Caco-2 (cell line): ENCODE measurements at regions not wholly inside any gene's neighbourhood (a gene's known extent, or its start where the extent isn't known, plus 50 kb on each side); places are given as distances from the start of the nearest gene placed in this dataset.

ENCODE experiments used
- BruUV-seq: library from RNA; stranded (reverse); fragments of 400-500 nt; replicated peaks from 2 replicates; lab custom pipeline; 2021; lab: Mats Ljungman, UMichigan
- CTCF ChIA-PET: fragments of 300-600 bp; sonication (Branson Sonifier 250); formaldehyde crosslinking; loops from one replicate; lab custom pipeline; 2022; ENCODE audit warnings: antibody characterized with exemption; lab: Charles Lee
- POLR2A ChIA-PET: fragments of 300-600 bp; sonication (Branson Sonifier 250); formaldehyde crosslinking; loops from one replicate; lab custom pipeline; 2022; ENCODE audit warnings: antibody characterized with exemption; lab: Charles Lee
- DNase-seq, 2 experiments: peaks; one replicate each; pipeline versions ENCODE4 v3.0.0 to v3.0.0-alpha.2; 2020 to 2022
- H3K27me3 ChIP-seq: replicated peaks from 2 replicates; pipeline ENCODE4 v1.6.0; 2011; ENCODE audit warnings: low read length; ENCODE audit not compliant: control insufficient read depth, insufficient read depth
- H3K36me3 ChIP-seq: 2 replicates; pipeline ENCODE4 v1.5.1; 2011; ENCODE audit warnings: low read length; ENCODE audit not compliant: control insufficient read depth, insufficient read depth
- H3K4me1 ChIP-seq: fragments of 250-450 bp; sonication (Bioruptor Pico); 2 replicates; pipeline ENCODE4 v1.5.1; 2020; ENCODE audit warnings: mild to moderate bottlenecking
- H3K4me3 ChIP-seq: 2 replicates; pipeline ENCODE4 v1.5.1; 2011; ENCODE audit warnings: low read depth, mild to moderate bottlenecking, control low read depth, low read length
- H3K9me3 ChIP-seq: fragments of 250-450 bp; sonication (Bioruptor Pico); 2 replicates; pipeline ENCODE4 v1.5.1; 2020; ENCODE audit warnings: mild to moderate bottlenecking, moderate library complexity
- H3K27ac Mint-ChIP-seq: one replicate; pipeline ENCODE4 v1.8.0; 2022; ENCODE audit warnings: mixed read lengths; ENCODE audit not compliant: unreplicated experiment
- H3K27me3 Mint-ChIP-seq: one replicate; pipeline ENCODE4 v1.8.0; 2022; ENCODE audit warnings: mixed read lengths; ENCODE audit not compliant: insufficient read depth, unreplicated experiment
- H3K36me3 Mint-ChIP-seq: one replicate; pipeline ENCODE4 v1.8.0; 2022; ENCODE audit warnings: mild to moderate bottlenecking, mixed read lengths; ENCODE audit not compliant: insufficient read depth, unreplicated experiment
- H3K4me1 Mint-ChIP-seq: one replicate; pipeline ENCODE4 v1.8.0; 2022; ENCODE audit warnings: low read depth, mixed read lengths; ENCODE audit not compliant: unreplicated experiment
- H3K4me3 Mint-ChIP-seq: one replicate; pipeline ENCODE4 v1.8.0; 2022; ENCODE audit warnings: mild to moderate bottlenecking, moderate library complexity, mixed read lengths; ENCODE audit not compliant: unreplicated experiment
- H3K9me3 Mint-ChIP-seq: one replicate; pipeline ENCODE4 v1.8.0; 2022; ENCODE audit warnings: mixed read lengths; ENCODE audit not compliant: unreplicated experiment
- CTCF ChIP-seq, 2 experiments: fragments of 200-600 bp in 1 of 2; IDR thresholded peaks; 1 replicate in 1 of 2; 2 replicates in 1 of 2; pipeline versions ENCODE4 v1.5.1 to v1.8.0; 2011 to 2022; ENCODE audit warnings: antibody characterized with exemption in 1 of 2, control low read depth in 1 of 2, inconsistent platforms in 1 of 2, low read depth in 1 of 2, low read length in 1 of 2, mild to moderate bottlenecking in 1 of 2, moderate library complexity in 1 of 2; ENCODE audit not compliant: insufficient read depth in 1 of 2, severe bottlenecking in 1 of 2, unreplicated experiment in 1 of 2
- intact Hi-C: fragments of 100-400 bp; cut with micrococcal nuclease; formaldehyde crosslinking; loops from one replicate; pipeline ENCODE4 v1.10.0; 2022; ENCODE audit not compliant: unreplicated experiment

- Histone ChIP-seq H3K4me3 (no peak overlapping the region), H3K27me3 (no peaks in the 10 kb centered on the region), H3K9me3 (no peaks in the 10 kb centered on the region), H3K36me3 (no peaks in the 10 kb centered on the region), H3K4me1 (no peaks in the 10 kb centered on the region)
- BruUV-seq = no TSS peak
- H3K4me1 Mint-ChIP-seq = no peaks in the 10 kb centered on the region
- no peak overlapping the region for H3K4me3 Mint-ChIP-seq
- POLR2A ChIA-PET = no interaction called here
- H3K9me3 Mint-ChIP-seq = no peaks in the 10 kb centered on the region
- no peak for DNase-seq
- H3K27me3 Mint-ChIP-seq = no peaks in the 10 kb centered on the region
- CTCF ChIA-PET = interaction anchor here (0.9 kb wide), 1 partner anchor 59 kb away, joined by 3 read pairs; no protein-coding TSS in a partner anchor
- no peak overlapping the region for H3K27ac Mint-ChIP-seq
- intact Hi-C loops = no loop called here
- TF ChIP-seq CTCF (IDR thresholded peaks at IDR 0.05; ENCODE audit: insufficient read depth in 1 of 2, low read depth in 1 of 2, low read length in 1 of 2, severe bottlenecking in 1 of 2, unreplicated experiment in 1 of 2) = no peak
- H3K36me3 Mint-ChIP-seq = no peaks in the 10 kb centered on the region
Measured at GRCh38 chr16:27698746-27699145, 148.8 kb downstream of the KATNIP start.

GRCh38 chr16:27699540-27699939 lies 149.6 kb downstream of the KATNIP start:
- H3K4me1 ChIP-seq = no peaks in the 10 kb centered on the region
- H3K9me3 ChIP-seq = no peaks in the 10 kb centered on the region
- no peaks in the 10 kb centered on the region for H3K27me3 ChIP-seq
- no peaks in the 10 kb centered on the region for H3K27me3 Mint-ChIP-seq
- no peak for TF ChIP-seq CTCF (IDR thresholded peaks at IDR 0.05; ENCODE audit: insufficient read depth in 1 of 2, low read depth in 1 of 2, low read length in 1 of 2, severe bottlenecking in 1 of 2, unreplicated experiment in 1 of 2)
- H3K4me3 ChIP-seq = no peak overlapping the region
- no peak overlapping the region for H3K27ac Mint-ChIP-seq
- DNase-seq = no peak
- ChIA-PET CTCF (no interaction called here), POLR2A (no interaction called here)
- H3K9me3 Mint-ChIP-seq = no peaks in the 10 kb centered on the region
- H3K4me3 Mint-ChIP-seq = no peak overlapping the region
- no peaks in the 10 kb centered on the region for H3K36me3 Mint-ChIP-seq
- intact Hi-C loops = no loop called here
- no peaks in the 10 kb centered on the region for H3K36me3 ChIP-seq
- H3K4me1 Mint-ChIP-seq = no peaks in the 10 kb centered on the region
- BruUV-seq = no TSS peak

DNA sequence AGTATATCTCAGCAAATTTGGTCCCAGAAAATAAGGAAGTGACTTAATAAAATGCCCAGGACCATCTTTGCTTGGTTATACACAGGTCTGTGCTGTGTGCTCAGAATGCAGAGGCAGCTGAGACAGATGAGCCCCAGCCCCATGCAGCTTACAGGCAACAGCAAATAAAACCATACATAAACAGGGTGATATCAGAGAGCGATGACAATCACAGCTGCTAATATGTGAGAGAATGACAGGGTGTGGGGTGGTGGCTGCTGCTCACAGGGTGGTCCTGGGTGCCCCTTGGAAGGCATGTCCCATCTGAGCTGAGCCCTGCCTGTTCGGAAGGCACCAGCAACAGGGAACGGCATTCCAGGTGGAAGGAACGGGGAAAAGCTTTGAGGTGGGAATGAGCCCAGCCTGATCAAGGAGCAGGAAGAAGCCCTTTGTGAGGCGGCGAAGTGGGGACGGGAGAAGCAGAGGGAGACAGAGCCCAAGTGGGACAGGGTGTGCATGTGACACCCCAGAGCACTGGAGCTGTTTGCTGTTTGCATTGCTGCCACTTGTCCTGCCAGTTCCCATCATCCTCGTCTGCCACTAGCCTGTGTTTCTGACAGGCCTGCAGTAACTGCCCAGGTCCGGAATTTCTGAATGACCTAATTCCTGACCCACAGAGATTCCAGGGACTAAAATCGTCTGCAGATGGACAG lies 150.5 kb downstream of the KATNIP start:
- no peak for DNase-seq
- Mint-ChIP-seq H3K27ac (no peak overlapping the region), H3K9me3 (no peaks in the 10 kb centered on the region), H3K36me3 (no peaks in the 10 kb centered on the region), H3K27me3 (no peaks in the 10 kb centered on the region), H3K4me1 (no peaks in the 10 kb centered on the region), H3K4me3 (no peak overlapping the region)
- Histone ChIP-seq H3K36me3 (no peaks in the 10 kb centered on the region), H3K9me3 (no peaks in the 10 kb centered on the region), H3K27me3 (no peaks in the 10 kb centered on the region), H3K4me3 (no peak overlapping the region), H3K4me1 (no peaks in the 10 kb centered on the region)
- intact Hi-C loops = no loop called here
- TF ChIP-seq CTCF (IDR thresholded peaks at IDR 0.05; ENCODE audit: insufficient read depth in 1 of 2, low read depth in 1 of 2, low read length in 1 of 2, severe bottlenecking in 1 of 2, unreplicated experiment in 1 of 2) = no peak
- ChIA-PET POLR2A (no interaction called here), CTCF (no interaction called here)
- no TSS peak for BruUV-seq
